Loucy (cell line): ENCODE measurements at regions not wholly inside any gene's neighbourhood (a gene's known extent, or its start where the extent isn't known, plus 50 kb on each side); places are given as distances from the start of the nearest gene placed in this dataset.

Source experiments
- CTCF ChIP-seq: fragments of 200-600 bp; sonication (generic); conservative IDR thresholded peaks from 2 replicates; pipeline ENCODE4 v1.5.1; 2014; ENCODE audit warnings: mild to moderate bottlenecking, antibody characterized with exemption, low read length
- EZH2phosphoT487 ChIP-seq: fragments of 200-600 bp; IDR thresholded peaks from 2 replicates; pipeline ENCODE4 v1.6.1; 2018; ENCODE audit warnings: antibody characterized with exemption, mild to moderate bottlenecking, moderate library complexity, borderline replicate concordance

- TF ChIP-seq CTCF = no peak
- no peak for TF ChIP-seq EZH2phosphoT487
Measured at GRCh38 chr1:199272139-199272544, 633.3 kb downstream of the PTPRC start.
